B cell (primary cell): ENCODE measurements at regions not wholly inside any gene's neighbourhood (a gene's known extent, or its start where the extent isn't known, plus 50 kb on each side); places are given as distances from the start of the nearest gene placed in this dataset.
"Not testable (repeated sequence)": the region's sequence is repeated elsewhere in the genome, so short reads cannot be mapped to it uniquely, and the experiment has no call there.

Source experiments
- ATAC-seq: fragments of 200-7000 bp; cut with Tn5 transposase; one replicate; pipeline ENCODE4 v1.10.0; 2021; ENCODE audit warnings: low read depth, mild to moderate bottlenecking, moderate number of reproducible peaks, moderate library complexity
- CTCF ChIA-PET: fragments of 350-600 bp; sonication (Branson Sonifier 250); formaldehyde crosslinking; loops from one replicate; lab custom pipeline; 2021; ENCODE audit warnings: antibody characterized with exemption, inconsistent platforms; lab: Charles Lee
- POLR2A ChIA-PET: fragments of 350-600 bp; sonication (Branson Sonifier 250); formaldehyde crosslinking; loops from one replicate; lab custom pipeline; 2021; ENCODE audit warnings: antibody characterized with exemption; lab: Charles Lee
- DNase-seq: peaks from one replicate; pipeline ENCODE4 v3.0.0; 2013
- H2AFZ ChIP-seq: 2 replicates; pipeline ENCODE4 v1.6.1; 2012; ENCODE audit warnings: mild to moderate bottlenecking, low read depth, low read length; ENCODE audit not compliant: insufficient read depth, poor library complexity, severe bottlenecking
- H3K27ac ChIP-seq, 2 donors: 1 replicate in 1 of 2; 2 replicates in 1 of 2; pipeline ENCODE4 v1.5.1; 2012 to 2013; ENCODE audit warnings: low read length in 2 of 2, mild to moderate bottlenecking in 2 of 2, moderate library complexity in 1 of 2
- H3K27me3 ChIP-seq, 4 experiments: fragments of 200-600 bp in 1 of 4; sonication (generic) in 1 of 4; replicated peaks in 1 of 4; 1 replicate in 2 of 4; 2 replicates in 2 of 4; pipeline versions ENCODE4 v1.6.1 to v1.7.0; 2013 to 2016; ENCODE audit warnings: low read length in 3 of 4, mild to moderate bottlenecking in 2 of 4, mixed read lengths in 1 of 4, moderate library complexity in 1 of 4; ENCODE audit not compliant: insufficient read depth in 4 of 4, control insufficient read depth in 3 of 4; ENCODE audit errors: control extremely low read depth in 1 of 4
- H3K36me3 ChIP-seq, 2 experiments: replicated peaks in 1 of 2; 1 replicate in 1 of 2; 2 replicates in 1 of 2; pipeline versions ENCODE4 v1.6.1 to v1.7.1; 2013; ENCODE audit warnings: low read length in 1 of 2; ENCODE audit not compliant: insufficient read depth in 2 of 2, control insufficient read depth in 1 of 2; ENCODE audit errors: control extremely low read depth in 1 of 2, extremely low read depth in 1 of 2
- H3K4me1 ChIP-seq, 2 donors: fragments of 200-600 bp in 1 of 2; sonication (generic) in 1 of 2; 1 replicate in 1 of 2; 2 replicates in 1 of 2; pipeline versions ENCODE4 v1.5.1 to v1.6.1; 2013 to 2017; ENCODE audit warnings: low read length in 2 of 2; ENCODE audit not compliant: control insufficient read depth in 2 of 2, insufficient read depth in 2 of 2
- H3K4me2 ChIP-seq: replicated peaks from 2 replicates; pipeline ENCODE3; 2012; ENCODE audit warnings: mild to moderate bottlenecking, low read depth, low read length; ENCODE audit not compliant: poor library complexity, severe bottlenecking
- H3K4me3 ChIP-seq, 5 experiments: fragments of 200-600 bp in 1 of 5; sonication (generic) in 1 of 5; 1 replicate in 3 of 5; 2 replicates in 2 of 5; pipeline versions ENCODE4 v1.5.1 to v1.7.0; 2011 to 2016; ENCODE audit warnings: low read length in 4 of 5, mild to moderate bottlenecking in 4 of 5, low read depth in 2 of 5, control low read depth in 1 of 5, moderate library complexity in 1 of 5; ENCODE audit not compliant: insufficient read depth in 1 of 5; ENCODE audit errors: control extremely low read depth in 1 of 5, extremely low read depth in 1 of 5
- H3K79me2 ChIP-seq: fragments of 200-600 bp; sonication (generic); one replicate; pipeline ENCODE4 v1.6.0; 2016; ENCODE audit warnings: low read length; ENCODE audit not compliant: control insufficient read depth, insufficient read depth
- H3K9ac ChIP-seq: fragments of 200-600 bp; sonication (generic); 2 replicates; pipeline ENCODE4 v1.6.1; 2017; ENCODE audit warnings: mild to moderate bottlenecking, low read length, moderate library complexity
- H3K9me3 ChIP-seq, 3 donors: one replicate each; pipeline versions ENCODE4 v1.6.1 to v1.7.1; 2013; ENCODE audit warnings: low read length in 2 of 3; ENCODE audit not compliant: control insufficient read depth in 2 of 3, insufficient read depth in 1 of 3; ENCODE audit errors: control extremely low read depth in 1 of 3
- H4K20me1 ChIP-seq: 2 replicates; pipeline ENCODE4 v1.6.0; 2012; ENCODE audit warnings: mild to moderate bottlenecking, low read length; ENCODE audit not compliant: insufficient read depth, control insufficient read depth, poor library complexity, severe bottlenecking
- H3K27ac Mint-ChIP-seq: one replicate; pipeline ENCODE4 v1.8.0; 2021; ENCODE audit warnings: mixed read lengths
- H3K27me3 Mint-ChIP-seq: one replicate; pipeline ENCODE4 v1.8.0; 2021; ENCODE audit warnings: mixed read lengths
- H3K4me1 Mint-ChIP-seq: one replicate; pipeline ENCODE4 v1.8.0; 2021; ENCODE audit warnings: mixed read lengths
- H3K4me3 Mint-ChIP-seq: one replicate; pipeline ENCODE4 v1.8.0; 2021; ENCODE audit warnings: mixed read lengths
- H3K9me3 Mint-ChIP-seq: one replicate; pipeline ENCODE4 v1.8.0; 2022; ENCODE audit warnings: mixed read lengths; ENCODE audit not compliant: insufficient read depth
- EZH2 ChIP-seq: IDR thresholded peaks from 2 replicates; pipeline ENCODE4 v1.6.1; 2012; ENCODE audit warnings: borderline replicate concordance, low read depth, mild to moderate bottlenecking, moderate library complexity, low read length; ENCODE audit not compliant: insufficient read depth, poor library complexity, severe bottlenecking
- WGBS: methylation state at CpG from one replicate; pipeline ENCODE4 v1.1.5; 2013; ENCODE audit warnings: missing lambda C conversion rate; ENCODE audit not compliant: insufficient coverage; 5-methylcytosine and 5-hydroxymethylcytosine counted together
- intact Hi-C: fragments of 100-400 bp; cut with micrococcal nuclease; formaldehyde crosslinking; loops from one replicate; pipeline ENCODE4 v1.10.0; 2022
- TF ChIP-seq, protein P1 (sequence below): fragments of 200-600 bp; IDR thresholded peaks from one replicate; pipeline ENCODE4 v1.8.0; 2022; ENCODE audit warnings: antibody characterized with exemption, mild to moderate bottlenecking

DNA sequence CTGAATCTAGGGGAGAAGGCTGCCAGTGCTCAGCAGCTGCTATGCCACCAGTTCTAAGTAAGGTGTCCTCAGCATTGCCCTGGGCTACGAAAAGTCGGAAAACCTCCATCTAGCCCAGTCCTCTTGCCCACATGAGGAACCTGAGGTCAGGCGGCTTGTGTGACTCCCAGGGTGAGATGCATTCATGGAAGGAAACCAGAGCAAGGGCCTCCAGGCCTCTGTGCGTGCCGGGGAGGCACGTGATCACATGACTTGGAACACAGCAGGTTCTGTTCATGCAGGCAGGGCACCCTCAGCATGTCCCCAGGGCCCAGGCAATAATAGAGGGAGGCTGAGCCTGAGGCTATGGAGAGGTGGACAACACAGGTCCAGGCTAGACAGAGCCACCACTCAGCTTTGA is 312.5 kb upstream of the DUSP10 start:
- no peak overlapping the region for H3K4me3 Mint-ChIP-seq
- H3K4me1 Mint-ChIP-seq = no peaks in the 10 kb centered on the region
- ATAC-seq (no peak), DNase-seq (no peak)
- Histone ChIP-seq H3K79me2 (no peaks in the 10 kb centered on the region), H3K4me1 (no peaks in the 10 kb centered on the region), H3K9me3 (no peaks in the 10 kb centered on the region), H3K9ac (no peak overlapping the region), H3K27ac (no peak overlapping the region), H3K4me2 (no peak overlapping the region), H3K36me3 (no peaks in the 10 kb centered on the region), H4K20me1 (no peaks in the 10 kb centered on the region), H2AFZ (no peak overlapping the region), H3K27me3 (no peaks in the 10 kb centered on the region), H3K4me3 (no peak overlapping the region)
- POLR2A ChIA-PET = no interaction called here
- intact Hi-C loops = no loop called here
- no peaks in the 10 kb centered on the region for H3K9me3 Mint-ChIP-seq
- H3K27me3 Mint-ChIP-seq = no peaks in the 10 kb centered on the region
- no peak overlapping the region for H3K27ac Mint-ChIP-seq
- CTCF ChIA-PET = no interaction called here
- no peak for TF ChIP-seq EZH2
- TF ChIP-seq, protein P1, sequence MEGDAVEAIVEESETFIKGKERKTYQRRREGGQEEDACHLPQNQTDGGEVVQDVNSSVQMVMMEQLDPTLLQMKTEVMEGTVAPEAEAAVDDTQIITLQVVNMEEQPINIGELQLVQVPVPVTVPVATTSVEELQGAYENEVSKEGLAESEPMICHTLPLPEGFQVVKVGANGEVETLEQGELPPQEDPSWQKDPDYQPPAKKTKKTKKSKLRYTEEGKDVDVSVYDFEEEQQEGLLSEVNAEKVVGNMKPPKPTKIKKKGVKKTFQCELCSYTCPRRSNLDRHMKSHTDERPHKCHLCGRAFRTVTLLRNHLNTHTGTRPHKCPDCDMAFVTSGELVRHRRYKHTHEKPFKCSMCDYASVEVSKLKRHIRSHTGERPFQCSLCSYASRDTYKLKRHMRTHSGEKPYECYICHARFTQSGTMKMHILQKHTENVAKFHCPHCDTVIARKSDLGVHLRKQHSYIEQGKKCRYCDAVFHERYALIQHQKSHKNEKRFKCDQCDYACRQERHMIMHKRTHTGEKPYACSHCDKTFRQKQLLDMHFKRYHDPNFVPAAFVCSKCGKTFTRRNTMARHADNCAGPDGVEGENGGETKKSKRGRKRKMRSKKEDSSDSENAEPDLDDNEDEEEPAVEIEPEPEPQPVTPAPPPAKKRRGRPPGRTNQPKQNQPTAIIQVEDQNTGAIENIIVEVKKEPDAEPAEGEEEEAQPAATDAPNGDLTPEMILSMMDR = no peak
- 97% methylated on average over 3 of the region's 6 CpGs for WGBS

DNA sequence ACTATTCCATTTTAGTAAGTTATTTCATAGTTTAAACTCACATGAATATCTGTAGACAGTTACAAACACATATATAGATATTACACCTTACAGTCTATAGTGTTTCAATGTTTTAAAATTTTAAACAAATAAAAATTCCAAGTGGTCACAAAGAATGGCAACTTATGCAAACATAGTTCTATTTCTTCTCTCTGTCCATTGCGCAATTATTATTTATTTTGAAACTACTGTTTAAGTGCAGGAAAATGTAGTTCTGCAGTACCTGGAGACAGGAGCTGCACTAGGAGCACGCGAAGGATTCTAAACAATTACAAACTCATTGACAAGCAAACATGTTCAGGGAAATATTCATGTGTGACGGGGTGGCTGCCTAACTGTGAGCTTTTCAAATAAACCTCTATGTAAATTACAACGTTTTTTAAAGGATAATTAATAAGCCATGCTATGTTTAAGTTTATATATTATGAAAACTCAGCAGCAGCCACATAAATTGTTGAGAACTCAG is 312.0 kb upstream of the DUSP10 start:
- Histone ChIP-seq H3K4me1 (no peaks in the 10 kb centered on the region), H3K27ac (no peak overlapping the region), H3K4me3 (no peak overlapping the region), H4K20me1 (no peaks in the 10 kb centered on the region), H3K36me3 (no peaks in the 10 kb centered on the region), H3K79me2 (no peaks in the 10 kb centered on the region), H3K9me3 (no peaks in the 10 kb centered on the region), H3K9ac (no peak overlapping the region), H3K27me3 (no peaks in the 10 kb centered on the region), H2AFZ (no peak overlapping the region), H3K4me2 (no peak overlapping the region)
- ATAC-seq (no peak), DNase-seq (no peak)
- H3K4me3 Mint-ChIP-seq = no peak overlapping the region
- no peaks in the 10 kb centered on the region for H3K4me1 Mint-ChIP-seq
- TF ChIP-seq, protein P1 = no peak
- TF ChIP-seq EZH2 = no peak
- WGBS = no CpG with 5 or more reads among the region's 5 CpGs
- no peaks in the 10 kb centered on the region for H3K27me3 Mint-ChIP-seq
- intact Hi-C loops = no loop called here
- ChIA-PET POLR2A (no interaction called here), CTCF (interaction anchor here (0.8 kb wide), 1 partner anchor 15 kb away, joined by 3 read pairs; no protein-coding TSS in a partner anchor)
- H3K9me3 Mint-ChIP-seq = no peaks in the 10 kb centered on the region
- no peak overlapping the region for H3K27ac Mint-ChIP-seq

DNA sequence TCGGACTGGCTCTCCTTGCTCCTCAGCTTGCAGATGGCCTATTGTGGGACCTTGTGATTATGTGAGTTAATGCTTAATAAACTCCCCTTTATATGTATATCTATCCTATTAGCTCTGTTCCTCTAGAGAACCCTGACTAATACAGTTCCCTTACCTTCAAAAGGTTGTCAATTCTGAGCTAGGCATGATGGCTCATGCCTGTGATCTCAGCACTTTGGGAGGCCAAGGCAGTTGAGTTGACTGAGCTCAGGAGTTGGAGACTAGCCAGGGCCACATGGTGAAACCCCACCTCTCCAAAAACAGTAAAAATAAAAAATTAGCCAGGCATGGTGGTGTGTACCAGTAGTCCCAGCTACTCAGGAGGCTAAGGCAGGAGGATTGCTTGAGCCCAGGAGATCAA is 309.4 kb upstream of the DUSP10 start:
- H4K20me1 ChIP-seq, H3K4me1 ChIP-seq, H3K27me3 Mint-ChIP-seq, POLR2A ChIA-PET, intact Hi-C loops, H3K27ac Mint-ChIP-seq, H3K4me1 Mint-ChIP-seq, H2AFZ ChIP-seq, H3K36me3 ChIP-seq, H3K27me3 ChIP-seq, H3K9ac ChIP-seq, H3K4me3 Mint-ChIP-seq, DNase-seq, H3K9me3 Mint-ChIP-seq, ATAC-seq, H3K27ac ChIP-seq, H3K79me2 ChIP-seq, CTCF ChIA-PET, H3K4me2 ChIP-seq, H3K4me3 ChIP-seq, H3K9me3 ChIP-seq: not testable (repeated sequence)
- no CpG with 5 or more reads among the region's 1 CpG for WGBS
